Body of pancreas (tissue), 4 donors: ENCODE measurements at regions not wholly inside any gene's neighbourhood (a gene's known extent, or its start where the extent isn't known, plus 50 kb on each side); places are given as distances from the start of the nearest gene placed in this dataset.

Experiments used
- POLR2A ChIP-seq, 3 donors: fragments of 450-650 bp; IDR thresholded peaks; one replicate each; pipeline ENCODE4 v1.6.1; 2016; ENCODE audit warnings: antibody characterized with exemption in 3 of 3, mild to moderate bottlenecking in 2 of 3
- TF ChIP-seq, protein P1 (sequence below), 7 experiments: fragments of 450-650 bp in 4 of 7; fragments of 200-600 bp in 3 of 7; sonication (generic) in 3 of 7; IDR thresholded peaks; one replicate each; pipeline ENCODE4 v1.5.1; 2016 to 2019; ENCODE audit warnings: antibody characterized with exemption in 7 of 7

GRCh38 chr9:84598921-84599636, 70.5 kb upstream of the NTRK2 start:
- TF ChIP-seq POLR2A (IDR thresholded peaks at IDR 0.05), result no peak
- TF ChIP-seq, protein P1, sequence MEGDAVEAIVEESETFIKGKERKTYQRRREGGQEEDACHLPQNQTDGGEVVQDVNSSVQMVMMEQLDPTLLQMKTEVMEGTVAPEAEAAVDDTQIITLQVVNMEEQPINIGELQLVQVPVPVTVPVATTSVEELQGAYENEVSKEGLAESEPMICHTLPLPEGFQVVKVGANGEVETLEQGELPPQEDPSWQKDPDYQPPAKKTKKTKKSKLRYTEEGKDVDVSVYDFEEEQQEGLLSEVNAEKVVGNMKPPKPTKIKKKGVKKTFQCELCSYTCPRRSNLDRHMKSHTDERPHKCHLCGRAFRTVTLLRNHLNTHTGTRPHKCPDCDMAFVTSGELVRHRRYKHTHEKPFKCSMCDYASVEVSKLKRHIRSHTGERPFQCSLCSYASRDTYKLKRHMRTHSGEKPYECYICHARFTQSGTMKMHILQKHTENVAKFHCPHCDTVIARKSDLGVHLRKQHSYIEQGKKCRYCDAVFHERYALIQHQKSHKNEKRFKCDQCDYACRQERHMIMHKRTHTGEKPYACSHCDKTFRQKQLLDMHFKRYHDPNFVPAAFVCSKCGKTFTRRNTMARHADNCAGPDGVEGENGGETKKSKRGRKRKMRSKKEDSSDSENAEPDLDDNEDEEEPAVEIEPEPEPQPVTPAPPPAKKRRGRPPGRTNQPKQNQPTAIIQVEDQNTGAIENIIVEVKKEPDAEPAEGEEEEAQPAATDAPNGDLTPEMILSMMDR (IDR thresholded peaks at IDR 0.05), result no peak
